ENCODE measurements at regions not wholly inside any gene's neighbourhood (a gene's known extent, or its start where the extent isn't known, plus 50 kb on each side); places are given as distances from the start of the nearest gene placed in this dataset.
A peak's percentile ranks its signal among the peaks of the same experiment; 100 is the strongest.

GRCh38 chr1:55725378-55725777 lies 510.2 kb upstream of the USP24 start:
- DNase-seq (ENCODE audit: low read depth): no peak

DNA sequence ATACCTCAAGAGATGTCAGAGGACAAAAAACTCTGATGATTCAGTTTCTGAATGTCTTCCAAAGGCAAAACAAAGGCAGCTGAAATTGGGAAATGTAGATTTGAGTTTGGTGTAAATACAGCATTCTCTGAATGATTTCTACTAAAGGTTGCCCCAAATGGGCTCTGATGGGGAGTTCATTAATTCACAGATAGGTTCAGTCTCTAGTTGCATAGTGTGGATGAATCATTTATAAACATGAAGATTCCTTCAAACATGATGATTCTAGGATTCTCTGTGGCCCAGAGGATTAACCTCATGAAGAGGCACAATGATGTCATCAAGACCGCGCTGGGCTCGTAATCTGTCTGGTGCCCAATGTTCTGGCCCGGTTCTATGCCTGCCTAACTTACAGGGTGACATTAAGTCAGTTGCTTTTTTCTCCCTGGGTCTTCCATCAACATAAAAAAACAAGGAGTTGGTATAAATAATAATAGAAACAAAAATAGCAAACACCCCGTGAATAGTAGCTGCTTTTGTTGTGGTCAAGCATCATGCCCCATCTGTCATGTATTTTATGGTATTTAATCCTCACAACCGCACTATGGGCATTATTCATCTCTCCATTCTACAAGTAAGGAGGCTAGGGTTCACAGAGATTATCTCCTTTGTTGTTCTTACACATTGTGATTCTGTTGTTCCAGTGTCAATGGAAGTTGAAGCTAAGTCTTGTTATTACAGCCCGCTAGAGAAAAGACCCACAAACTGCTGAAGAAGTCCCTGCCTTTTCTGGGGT lies 509.6 kb upstream of the USP24 start:
- peak; percentile 87 for DNase-seq (ENCODE audit: low read depth)

DNA sequence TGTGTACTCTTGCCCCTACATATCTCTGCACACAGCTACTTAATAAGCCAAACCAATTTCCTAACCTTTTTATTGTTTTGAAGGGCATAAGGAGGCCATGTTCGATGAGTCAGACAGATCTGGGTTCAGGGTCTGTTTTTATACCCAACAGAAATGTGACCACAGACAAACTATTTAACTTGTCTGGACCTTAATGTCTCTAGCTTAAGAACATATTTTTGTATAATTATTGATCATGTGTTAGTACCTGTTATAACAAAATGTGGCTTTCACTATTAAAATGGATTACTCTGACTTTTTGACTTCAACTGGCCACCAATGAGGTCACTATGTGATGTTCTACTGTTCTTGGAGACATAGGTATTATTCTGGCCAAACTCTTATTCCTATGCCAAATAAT lies 507.8 kb upstream of the USP24 start:
- DNase-seq (ENCODE audit: low read depth): no peak

GRCh38 chr1:55720261-55720660 lies 505.1 kb upstream of the USP24 start:
- peak; percentile 80 for DNase-seq (ENCODE audit: low read depth)

- DNase-seq (ENCODE audit: low read depth): peak; percentile 94
Measured at GRCh38 chr1:55718758-55719671, 503.9 kb upstream of the USP24 start.

GRCh38 chr1:55717111-55717510 lies 501.9 kb upstream of the USP24 start:
- no peak for DNase-seq (ENCODE audit: low read depth)

DNA sequence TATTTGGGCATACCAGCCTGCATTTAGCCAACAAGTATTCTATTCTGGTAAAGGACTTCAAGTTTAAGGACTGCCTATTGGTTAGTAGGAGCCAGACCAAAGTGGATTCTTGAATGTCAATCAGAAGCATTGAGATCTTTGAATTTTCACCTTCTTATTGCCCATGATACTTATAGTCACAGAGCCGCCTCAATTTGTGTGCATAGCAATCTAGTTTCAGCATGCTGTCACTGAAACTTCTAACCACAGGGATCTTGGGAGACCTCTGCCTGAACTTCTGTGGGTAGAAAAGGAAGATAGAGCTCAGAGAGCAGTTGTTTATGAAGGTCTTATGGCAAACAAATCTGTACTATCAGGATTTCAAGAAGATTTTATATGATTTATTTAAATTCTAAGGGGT lies 501.4 kb upstream of the USP24 start:
- peak; percentile 54 for DNase-seq (ENCODE audit: low read depth)

GRCh38 chr1:55716151-55716550 lies 501.0 kb upstream of the USP24 start:
- no peak for DNase-seq (ENCODE audit: low read depth)

- DNase-seq (ENCODE audit: low read depth): no peak
Measured at GRCh38 chr1:55714230-55714629, 499.1 kb upstream of the USP24 start.

GRCh38 chr1:55713516-55713915 lies 498.4 kb upstream of the USP24 start:
- no peak for DNase-seq (ENCODE audit: low read depth)

- no peak for DNase-seq (ENCODE audit: low read depth)
Measured at GRCh38 chr1:55712148-55712547, 497.0 kb upstream of the USP24 start.

DNA sequence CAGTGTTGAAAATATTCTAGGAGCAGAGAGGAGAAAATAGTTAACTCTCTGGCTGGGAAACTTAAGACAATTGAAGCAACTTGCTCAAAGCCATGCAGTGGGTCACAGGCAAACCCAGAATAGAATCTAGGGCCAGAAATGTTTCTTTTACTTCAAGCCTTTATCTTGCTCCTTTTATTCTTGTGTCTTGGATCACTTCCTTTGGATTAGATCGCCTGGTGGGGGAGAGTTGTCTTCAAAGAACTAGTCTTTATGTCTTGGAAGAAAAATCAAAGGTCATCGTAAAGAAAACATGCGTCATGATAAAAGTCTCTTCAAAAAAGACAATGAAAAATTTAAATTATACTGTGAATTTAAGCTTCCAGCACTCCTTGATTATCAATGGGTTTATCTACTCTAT lies 493.6 kb upstream of the USP24 start:
- DNase-seq (ENCODE audit: low read depth): no peak

DNA sequence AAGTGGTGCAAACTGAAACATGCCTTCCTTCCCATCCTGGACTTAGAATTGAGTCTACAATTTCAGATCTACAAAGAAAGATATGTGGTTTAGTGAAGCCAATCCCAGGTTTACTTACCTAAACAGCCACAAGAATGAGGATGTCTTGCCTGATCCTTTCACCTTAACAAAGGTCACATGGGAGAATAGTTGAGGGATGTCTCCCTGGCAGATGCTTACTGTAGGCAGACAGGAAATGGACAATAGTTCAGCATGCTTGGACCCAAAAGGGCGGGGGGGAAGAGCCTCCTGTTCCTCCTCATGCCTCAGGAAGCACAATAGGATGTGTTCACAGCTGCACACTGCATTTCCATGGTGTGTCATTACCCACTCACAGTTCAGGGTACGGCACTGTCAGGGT lies 492.7 kb upstream of the USP24 start:
- DNase-seq (ENCODE audit: low read depth): no peak

- DNase-seq (ENCODE audit: low read depth): no peak
Measured at GRCh38 chr1:55707196-55707595, 492.0 kb upstream of the USP24 start.

DNA sequence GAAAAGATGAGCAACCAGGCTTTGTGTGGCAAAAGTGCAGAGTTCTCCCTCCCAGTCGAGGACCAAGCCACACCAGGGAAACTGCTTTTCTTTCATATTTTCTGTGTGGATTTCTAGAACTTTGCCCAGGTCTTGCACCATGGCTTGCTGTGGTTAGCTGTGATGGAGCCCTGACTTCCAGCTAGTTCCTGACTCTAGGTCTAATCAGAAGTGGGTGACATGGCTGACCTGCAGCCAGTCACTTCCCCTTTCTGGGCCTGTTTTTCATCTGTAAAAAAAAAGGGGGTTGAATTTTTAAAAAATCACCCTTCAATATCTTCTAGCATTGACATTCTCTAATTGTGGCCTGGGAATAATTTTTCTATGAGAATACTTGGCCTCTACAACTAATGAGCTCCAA lies 491.2 kb upstream of the USP24 start:
- no peak for DNase-seq (ENCODE audit: low read depth)

- DNase-seq (ENCODE audit: low read depth): no peak
Measured at GRCh38 chr1:55703726-55704363, 488.7 kb upstream of the USP24 start.

- no peak for DNase-seq (ENCODE audit: low read depth)
Measured at GRCh38 chr1:55702064-55702463, 486.9 kb upstream of the USP24 start.

DNA sequence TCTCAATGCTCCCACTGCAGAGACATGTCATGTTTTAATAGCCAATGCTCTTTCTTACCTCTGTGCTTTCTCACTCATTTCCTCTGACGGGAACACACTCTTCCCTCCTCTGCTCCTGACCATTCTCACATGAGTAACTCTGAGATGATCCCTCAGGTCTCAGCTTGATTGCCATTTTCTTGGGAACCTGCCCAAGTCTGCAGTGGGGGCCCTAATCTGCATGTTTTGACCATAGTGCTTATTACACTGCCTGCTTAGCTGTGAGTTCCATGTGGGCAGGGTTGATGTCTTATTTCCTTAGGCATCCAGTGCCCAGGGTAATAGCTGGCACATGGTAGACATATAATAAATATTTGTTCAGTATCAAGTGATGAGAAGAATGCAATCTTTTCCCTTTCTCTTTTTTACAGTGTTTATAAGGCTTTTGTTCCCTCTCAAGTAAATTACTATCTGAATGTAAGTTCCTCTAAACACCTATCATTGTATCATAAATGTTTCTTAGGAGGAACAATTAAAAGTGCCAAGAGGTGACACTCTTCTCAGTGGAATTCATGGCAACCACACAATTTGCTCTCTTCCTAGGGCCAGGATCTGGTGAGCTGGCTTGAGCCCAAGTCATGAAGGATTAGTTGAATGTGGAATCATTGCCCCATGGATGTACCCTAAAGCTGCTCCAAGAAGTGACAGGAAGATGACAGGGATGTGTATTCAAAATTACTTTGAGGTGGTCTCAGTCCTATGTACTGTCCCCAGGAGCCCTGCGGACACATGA lies 485.4 kb upstream of the USP24 start:
- no peak for DNase-seq (ENCODE audit: low read depth)

DNA sequence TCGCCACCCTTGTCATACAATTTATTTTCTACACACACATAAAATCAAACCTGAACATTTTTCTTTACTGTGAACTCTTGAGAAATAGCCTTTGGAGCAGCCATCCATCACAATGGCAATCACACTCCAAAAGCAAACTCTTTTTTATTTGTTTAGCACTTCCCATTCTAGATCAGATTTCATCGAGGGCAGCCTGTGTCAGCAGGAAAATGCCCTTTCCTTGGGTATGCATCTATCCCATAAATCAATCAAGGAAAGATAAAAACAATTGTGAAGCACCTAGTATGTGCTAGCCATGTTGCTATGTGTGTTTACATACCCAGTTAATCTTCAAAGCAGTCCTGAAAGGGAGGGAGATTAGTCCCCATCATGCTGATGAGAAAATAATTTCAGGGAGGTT lies 484.1 kb upstream of the USP24 start:
- no peak for DNase-seq (ENCODE audit: low read depth)

DNA sequence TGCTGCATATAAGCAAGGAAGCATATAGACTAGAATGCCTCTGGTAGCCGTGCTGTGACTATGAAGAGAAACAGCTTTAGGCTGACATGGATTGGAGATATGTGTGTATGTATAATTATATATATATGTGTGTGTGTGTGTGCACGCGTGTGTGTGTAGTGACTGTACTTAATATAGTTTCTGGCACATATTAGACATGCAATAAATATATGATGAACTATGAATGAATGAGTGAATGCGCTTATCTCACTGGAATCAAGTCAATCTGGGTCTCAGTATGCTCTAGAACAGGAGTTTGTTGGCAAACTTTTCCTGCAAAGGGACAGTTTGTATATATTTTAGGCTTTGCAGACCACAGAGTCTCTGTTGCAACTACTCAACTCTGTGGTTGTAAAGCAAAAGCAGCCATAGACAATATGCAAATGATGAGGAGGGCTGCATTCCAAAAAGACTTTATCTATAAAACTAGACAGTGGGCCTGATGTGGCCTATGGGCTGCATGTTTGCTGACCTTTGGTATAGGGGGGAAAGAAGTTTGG lies 482.9 kb upstream of the USP24 start:
- DNase-seq (ENCODE audit: low read depth): no peak

DNA sequence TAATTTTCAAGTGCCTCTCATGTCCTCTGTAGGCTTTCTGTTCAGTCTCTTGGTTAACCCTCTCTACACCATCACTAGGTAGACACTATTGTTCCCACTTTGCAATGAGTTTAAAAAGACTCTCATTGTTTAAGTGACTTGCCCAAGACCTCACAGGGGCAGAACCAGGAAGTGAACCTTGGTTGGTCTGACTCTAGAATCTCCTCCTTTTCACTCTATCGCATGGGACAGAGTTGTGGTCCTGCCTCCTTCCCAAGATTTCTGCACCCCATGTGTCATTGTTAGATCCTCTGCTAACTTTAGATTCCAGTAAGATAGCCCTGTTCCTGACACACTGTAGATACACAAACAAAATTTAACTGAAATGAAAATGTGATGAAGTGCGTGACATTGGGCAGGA lies 481.7 kb upstream of the USP24 start:
- DNase-seq (ENCODE audit: low read depth): no peak
